ENCODE measurements at regions not wholly inside any gene's neighbourhood (a gene's known extent, or its start where the extent isn't known, plus 50 kb on each side); places are given as distances from the start of the nearest gene placed in this dataset.

DNA sequence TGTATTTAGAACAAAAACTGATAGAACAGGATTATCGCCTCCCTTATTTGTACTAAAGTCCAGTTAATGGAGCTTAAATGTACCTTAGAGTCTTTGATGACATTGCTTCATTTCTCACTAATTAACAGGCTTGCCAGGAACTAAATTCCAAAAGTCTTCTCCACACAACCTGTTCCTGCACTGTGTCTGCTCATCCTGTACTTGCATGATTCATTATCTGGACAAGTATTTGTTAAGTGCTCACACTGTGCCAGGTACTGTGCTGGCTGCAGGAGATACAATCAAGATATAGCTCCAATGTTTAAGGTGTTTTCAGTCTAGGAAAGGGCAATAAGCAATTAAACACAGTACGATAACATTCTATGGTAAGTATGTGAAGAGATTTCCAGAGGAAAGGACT is 485.9 kb upstream of the TENM4 start:
- TF ChIP-seq, protein P1, sequence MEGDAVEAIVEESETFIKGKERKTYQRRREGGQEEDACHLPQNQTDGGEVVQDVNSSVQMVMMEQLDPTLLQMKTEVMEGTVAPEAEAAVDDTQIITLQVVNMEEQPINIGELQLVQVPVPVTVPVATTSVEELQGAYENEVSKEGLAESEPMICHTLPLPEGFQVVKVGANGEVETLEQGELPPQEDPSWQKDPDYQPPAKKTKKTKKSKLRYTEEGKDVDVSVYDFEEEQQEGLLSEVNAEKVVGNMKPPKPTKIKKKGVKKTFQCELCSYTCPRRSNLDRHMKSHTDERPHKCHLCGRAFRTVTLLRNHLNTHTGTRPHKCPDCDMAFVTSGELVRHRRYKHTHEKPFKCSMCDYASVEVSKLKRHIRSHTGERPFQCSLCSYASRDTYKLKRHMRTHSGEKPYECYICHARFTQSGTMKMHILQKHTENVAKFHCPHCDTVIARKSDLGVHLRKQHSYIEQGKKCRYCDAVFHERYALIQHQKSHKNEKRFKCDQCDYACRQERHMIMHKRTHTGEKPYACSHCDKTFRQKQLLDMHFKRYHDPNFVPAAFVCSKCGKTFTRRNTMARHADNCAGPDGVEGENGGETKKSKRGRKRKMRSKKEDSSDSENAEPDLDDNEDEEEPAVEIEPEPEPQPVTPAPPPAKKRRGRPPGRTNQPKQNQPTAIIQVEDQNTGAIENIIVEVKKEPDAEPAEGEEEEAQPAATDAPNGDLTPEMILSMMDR (IDR thresholded peaks at IDR 0.05) = no peak
- TF ChIP-seq ZFX (IDR thresholded peaks at IDR 0.05; ENCODE audit: borderline replicate concordance) = no peak
